IPS-15b (cell line): ENCODE measurements at regions not wholly inside any gene's neighbourhood (a gene's known extent, or its start where the extent isn't known, plus 50 kb on each side); places are given as distances from the start of the nearest gene placed in this dataset.

ENCODE experiments used
- H3K27me3 ChIP-seq: one replicate; pipeline ENCODE4 v1.6.1; 2013; ENCODE audit warnings: low read length; ENCODE audit not compliant: control insufficient read depth, insufficient read depth
- H3K36me3 ChIP-seq: one replicate; pipeline ENCODE4 v1.6.1; 2013; ENCODE audit warnings: low read length; ENCODE audit not compliant: control insufficient read depth, insufficient read depth
- H3K4me1 ChIP-seq: one replicate; pipeline ENCODE4 v1.6.1; 2013; ENCODE audit warnings: mild to moderate bottlenecking, low read length; ENCODE audit not compliant: control insufficient read depth, insufficient read depth
- H3K4me3 ChIP-seq: one replicate; pipeline ENCODE4 v1.5.1; 2013; ENCODE audit warnings: low read depth, low read length
- H3K9ac ChIP-seq: one replicate; pipeline ENCODE4 v1.6.1; 2013; ENCODE audit warnings: low read depth, mild to moderate bottlenecking, low read length
- H3K9me3 ChIP-seq: one replicate; pipeline ENCODE4 v1.6.1; 2013; ENCODE audit warnings: mild to moderate bottlenecking, low read length; ENCODE audit not compliant: control insufficient read depth, insufficient read depth

- Histone ChIP-seq H3K36me3 (no peaks in the 10 kb centered on the region), H3K9ac (no peak overlapping the region), H3K4me3 (no peak overlapping the region), H3K27me3 (no peaks in the 10 kb centered on the region), H3K4me1 (no peaks in the 10 kb centered on the region), H3K9me3 (no peaks in the 10 kb centered on the region)
Observed at GRCh38 chr13:73590795-73591194, 532.0 kb downstream of the KLF5 start.

GRCh38 chr13:73585236-73585635 lies 526.4 kb downstream of the KLF5 start:
- Histone ChIP-seq H3K9me3 (no peaks in the 10 kb centered on the region), H3K27me3 (no peaks in the 10 kb centered on the region), H3K4me1 (no peaks in the 10 kb centered on the region), H3K9ac (no peak overlapping the region), H3K36me3 (no peaks in the 10 kb centered on the region), H3K4me3 (no peak overlapping the region)

GRCh38 chr13:73583331-73583730 lies 524.5 kb downstream of the KLF5 start:
- H3K4me3 ChIP-seq, result no peak overlapping the region
- no peak overlapping the region for H3K9ac ChIP-seq
- no peaks in the 10 kb centered on the region for H3K27me3 ChIP-seq
- no peaks in the 10 kb centered on the region for H3K4me1 ChIP-seq
- H3K9me3 ChIP-seq, result no peaks in the 10 kb centered on the region
- no peaks in the 10 kb centered on the region for H3K36me3 ChIP-seq

GRCh38 chr13:73580513-73581267 lies 521.9 kb downstream of the KLF5 start:
- H3K36me3 ChIP-seq, result no peaks in the 10 kb centered on the region
- H3K9ac ChIP-seq, result no peak overlapping the region
- no peaks in the 10 kb centered on the region for H3K27me3 ChIP-seq
- no peaks in the 10 kb centered on the region for H3K4me1 ChIP-seq
- no peak overlapping the region for H3K4me3 ChIP-seq
- no peaks in the 10 kb centered on the region for H3K9me3 ChIP-seq

DNA sequence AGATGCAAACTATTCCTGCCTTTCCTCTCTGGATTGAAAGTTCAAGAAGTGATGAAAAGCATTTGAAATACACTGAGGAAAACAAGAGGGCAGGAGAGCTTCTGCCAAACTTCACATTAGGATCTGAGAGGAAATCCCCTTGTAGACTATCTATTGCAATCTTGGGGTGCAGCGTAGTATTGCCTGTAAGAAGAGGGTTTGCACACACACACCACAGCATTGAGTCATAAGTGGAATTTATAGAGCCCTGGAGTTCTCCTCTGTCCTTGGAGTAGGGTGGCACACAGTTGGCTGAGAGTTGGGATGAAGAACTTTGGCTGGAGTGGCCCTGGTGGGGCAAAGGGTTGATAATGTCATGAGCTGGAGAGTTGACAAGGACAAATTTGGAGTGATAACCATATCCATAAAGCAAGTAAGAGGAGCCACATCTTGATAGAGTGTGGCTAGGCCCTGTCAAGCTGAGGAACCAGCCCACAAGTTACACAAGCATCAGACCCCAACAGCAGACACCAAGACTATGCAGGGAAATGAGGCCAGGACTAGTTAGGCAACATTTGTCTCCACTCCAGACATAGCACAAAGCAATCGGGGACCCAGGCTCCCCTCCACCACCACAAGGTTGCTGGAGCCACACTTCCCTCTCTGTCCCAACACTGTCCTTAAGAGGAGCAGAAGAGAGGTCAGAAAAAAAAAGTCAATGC lies 520.9 kb downstream of the KLF5 start:
- no peaks in the 10 kb centered on the region for H3K9me3 ChIP-seq
- no peaks in the 10 kb centered on the region for H3K27me3 ChIP-seq
- H3K36me3 ChIP-seq, result no peaks in the 10 kb centered on the region
- H3K9ac ChIP-seq, result no peak overlapping the region
- H3K4me3 ChIP-seq, result no peak overlapping the region
- no peaks in the 10 kb centered on the region for H3K4me1 ChIP-seq

DNA sequence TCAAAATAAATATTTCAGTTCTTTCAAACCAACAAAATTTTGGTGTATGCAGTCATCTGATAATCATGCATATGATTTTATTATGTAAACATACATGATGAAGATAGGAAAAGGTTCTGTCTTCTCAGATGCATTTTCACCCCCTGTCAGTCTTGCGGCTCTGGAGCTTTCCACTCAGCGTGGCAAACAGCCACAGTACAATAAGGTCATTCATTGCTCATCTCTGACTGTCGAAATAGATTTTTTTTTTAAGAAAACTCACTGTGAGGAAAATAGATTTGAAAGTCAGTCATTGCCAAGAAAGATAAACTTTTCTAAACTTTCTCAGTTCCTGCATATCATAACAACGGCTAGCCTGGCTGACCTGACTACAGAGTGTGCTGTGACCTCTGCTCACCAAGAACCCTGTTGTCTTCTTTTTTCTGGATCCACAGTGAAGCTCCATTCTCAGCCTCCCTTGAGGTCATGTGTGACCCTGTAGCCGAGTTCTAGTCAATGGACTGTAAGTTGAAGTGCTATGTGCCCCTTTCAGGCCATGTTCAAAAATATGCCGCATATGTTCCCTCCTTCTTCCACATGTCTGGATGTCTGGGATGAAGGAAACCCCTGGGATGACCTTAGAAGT lies 519.6 kb downstream of the KLF5 start:
- Histone ChIP-seq H3K4me3 (no peak overlapping the region), H3K4me1 (no peaks in the 10 kb centered on the region)

DNA sequence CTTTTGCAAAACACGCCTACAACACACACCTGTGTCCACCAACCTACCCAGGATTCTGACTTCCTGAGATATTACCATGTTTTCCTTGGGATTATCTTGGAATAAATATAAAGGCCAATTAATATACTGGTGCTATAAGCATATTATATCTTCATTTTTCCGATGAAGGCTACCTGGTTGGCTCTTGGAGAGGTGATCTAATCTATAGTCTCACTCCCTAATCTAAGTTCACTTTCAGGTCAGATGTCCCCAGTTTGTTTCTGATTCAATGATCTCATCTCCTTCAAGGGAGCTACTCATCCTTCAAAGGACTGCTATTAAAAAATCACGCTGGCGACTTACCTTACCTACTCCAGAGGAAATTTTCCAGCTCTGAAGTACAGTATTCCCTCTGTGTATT lies 517.5 kb downstream of the KLF5 start:
- no peaks in the 10 kb centered on the region for H3K9me3 ChIP-seq
- no peaks in the 10 kb centered on the region for H3K27me3 ChIP-seq
- H3K36me3 ChIP-seq, result no peaks in the 10 kb centered on the region
- no peak overlapping the region for H3K4me3 ChIP-seq
- no peak overlapping the region for H3K9ac ChIP-seq
- no peaks in the 10 kb centered on the region for H3K4me1 ChIP-seq

More for the DNA sequence above, 519.6 kb downstream of the KLF5 start:
- Histone ChIP-seq H3K9ac (no peak overlapping the region), H3K9me3 (no peaks in the 10 kb centered on the region), H3K36me3 (no peaks in the 10 kb centered on the region), H3K27me3 (no peaks in the 10 kb centered on the region)

- Histone ChIP-seq H3K4me1 (no peaks in the 10 kb centered on the region), H3K9ac (no peak overlapping the region), H3K27me3 (no peaks in the 10 kb centered on the region), H3K4me3 (no peak overlapping the region), H3K36me3 (no peaks in the 10 kb centered on the region), H3K9me3 (no peaks in the 10 kb centered on the region)
Observed at GRCh38 chr13:73572824-73573223, 514.0 kb downstream of the KLF5 start.

GRCh38 chr13:73571376-73571775 lies 512.6 kb downstream of the KLF5 start:
- Histone ChIP-seq H3K36me3 (no peaks in the 10 kb centered on the region), H3K27me3 (no peaks in the 10 kb centered on the region), H3K9me3 (no peaks in the 10 kb centered on the region), H3K9ac (no peak overlapping the region), H3K4me3 (no peak overlapping the region), H3K4me1 (no peaks in the 10 kb centered on the region)

- no peaks in the 10 kb centered on the region for H3K4me1 ChIP-seq
- H3K9me3 ChIP-seq, result no peaks in the 10 kb centered on the region
- no peak overlapping the region for H3K9ac ChIP-seq
- no peaks in the 10 kb centered on the region for H3K27me3 ChIP-seq
- no peaks in the 10 kb centered on the region for H3K36me3 ChIP-seq
- no peak overlapping the region for H3K4me3 ChIP-seq
Observed at GRCh38 chr13:73556902-73557301, 498.1 kb downstream of the KLF5 start.

GRCh38 chr13:73556128-73556527 lies 497.3 kb downstream of the KLF5 start:
- Histone ChIP-seq H3K9ac (no peak overlapping the region), H3K4me3 (no peak overlapping the region), H3K4me1 (no peaks in the 10 kb centered on the region), H3K27me3 (no peaks in the 10 kb centered on the region), H3K36me3 (no peaks in the 10 kb centered on the region), H3K9me3 (no peaks in the 10 kb centered on the region)

DNA sequence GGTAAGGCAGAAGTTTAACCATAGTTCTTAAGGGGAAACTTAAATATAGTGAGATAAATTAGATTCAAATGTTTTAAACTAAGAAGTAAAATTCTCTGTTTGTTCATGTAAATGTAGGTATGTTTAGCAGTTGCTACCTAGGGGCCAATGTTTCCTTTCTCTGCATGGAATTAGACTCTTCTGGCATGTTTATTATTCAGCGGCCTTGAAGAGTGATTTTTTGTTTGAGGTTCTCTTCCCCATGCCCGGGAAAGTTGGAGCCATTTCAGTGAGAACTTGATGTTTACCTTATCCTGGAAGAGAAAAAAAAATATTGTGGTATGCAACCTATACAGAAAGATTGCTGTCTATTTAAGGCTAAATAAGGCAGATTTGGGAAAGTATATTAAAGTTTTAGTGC lies 492.9 kb downstream of the KLF5 start:
- no peak overlapping the region for H3K4me3 ChIP-seq
- no peaks in the 10 kb centered on the region for H3K9me3 ChIP-seq
- H3K9ac ChIP-seq, result no peak overlapping the region
- peaks cover 2% of the 10 kb centered on the region for H3K4me1 ChIP-seq
- no peaks in the 10 kb centered on the region for H3K36me3 ChIP-seq
- no peaks in the 10 kb centered on the region for H3K27me3 ChIP-seq
